ENCODE measurements at regions not wholly inside any gene's neighbourhood (a gene's known extent, or its start where the extent isn't known, plus 50 kb on each side); places are given as distances from the start of the nearest gene placed in this dataset.
A peak's percentile ranks its signal among the peaks of the same experiment; 100 is the strongest.

DNA sequence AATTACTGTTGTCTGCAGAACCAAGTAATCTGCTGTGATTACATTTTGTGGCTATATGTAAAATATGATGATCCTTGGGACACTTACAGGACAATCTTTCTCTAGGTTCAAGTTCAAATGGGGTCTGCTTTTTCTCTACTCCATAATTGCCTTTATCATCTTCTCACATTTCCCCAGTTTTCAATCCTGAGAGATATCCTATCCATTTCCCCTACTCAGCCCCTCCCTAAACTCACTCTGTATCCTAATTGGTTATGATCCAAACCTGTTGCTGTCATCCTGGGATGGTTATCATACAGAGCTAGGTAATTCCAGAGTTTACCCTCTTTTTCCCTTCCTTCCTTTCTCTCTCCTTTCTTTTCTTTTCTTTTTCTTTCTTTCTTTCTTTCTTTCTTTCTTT, 100.5 kb upstream of the ELAC2 start:
- no peaks in the 10 kb centered on the region for H3K9me2 ChIP-seq (replicated peaks; ENCODE audit: low read length)
- DNase-seq, result no peak
- no peaks in the 10 kb centered on the region for H3F3A ChIP-seq (ENCODE audit: low read length, unreplicated experiment)
- ChIA-PET CTCF (no interaction called here), POLR2A (ENCODE audit: unreplicated experiment) (no interaction called here)
- intact Hi-C loops (cut with micrococcal nuclease), result no loop called here
- no peak overlapping the region for H3K4me2 ChIP-seq (ENCODE audit: low read length)
- no peaks in the 10 kb centered on the region for H4K20me1 ChIP-seq (ENCODE audit: low read length)
- H3K9me3 ChIP-seq (ENCODE audit: low read length), result no peaks in the 10 kb centered on the region
- ATAC-seq, result no peak
- no peaks in the 10 kb centered on the region for H3K36me3 ChIP-seq (ENCODE audit: low read depth, low read length)
- H3K4me3 ChIP-seq (ENCODE audit: low read length), result no peak overlapping the region
- H3K9ac ChIP-seq (ENCODE audit: low read length), result no peak overlapping the region
- H2AFZ ChIP-seq (ENCODE audit: low read length), result no peak overlapping the region
- H3K4me1 ChIP-seq (ENCODE audit: insufficient read depth, low read length), result no peaks in the 10 kb centered on the region
- no peaks in the 10 kb centered on the region for H3K79me2 ChIP-seq (ENCODE audit: low read length)
- no peak overlapping the region for H3K27ac ChIP-seq (ENCODE audit: low read length)
- BruUV-seq (replicated peaks), result no TSS peak
- peaks cover 63% of the 10 kb centered on the region for H3K27me3 ChIP-seq (ENCODE audit: low read length)
- TF ChIP-seq EZH2phosphoT487 (IDR thresholded peaks at IDR 0.05; ENCODE audit: borderline replicate concordance, low read length) (no peak), EZH2 (IDR thresholded peaks at IDR 0.05; ENCODE audit: low read length, unreplicated experiment) (no peak), CTCF (conservative IDR thresholded peaks at IDR 0.05; ENCODE audit: low read depth, low read length) (no peak)

DNA sequence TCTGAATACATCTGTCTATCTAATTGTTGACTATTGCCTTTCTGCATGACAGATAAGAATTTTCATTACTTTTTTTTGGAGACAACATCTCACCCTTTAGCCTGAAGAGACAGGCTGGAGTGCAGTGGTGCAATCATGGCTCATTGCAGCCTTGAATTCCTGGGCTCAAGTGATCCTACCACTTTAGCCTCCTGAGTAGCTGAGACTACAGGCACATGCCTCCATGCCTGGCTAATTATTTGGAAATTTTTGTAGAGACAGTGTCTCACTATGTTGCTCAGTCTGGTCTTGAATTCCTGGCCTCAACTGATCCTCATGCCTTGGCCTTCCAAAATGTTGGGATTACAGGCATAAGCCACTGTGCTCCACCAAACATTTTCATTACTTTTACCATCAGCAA, 99.8 kb upstream of the ELAC2 start:
- Histone ChIP-seq H3K9me2 (replicated peaks; ENCODE audit: low read length) (no peaks in the 10 kb centered on the region), H3K4me1 (ENCODE audit: insufficient read depth, low read length) (no peaks in the 10 kb centered on the region), H3K27me3 (ENCODE audit: low read length) (peaks cover 64% of the 10 kb centered on the region), H3K9me3 (ENCODE audit: low read length) (no peaks in the 10 kb centered on the region), H4K20me1 (ENCODE audit: low read length) (no peaks in the 10 kb centered on the region), H3K9ac (ENCODE audit: low read length) (no peak overlapping the region), H3F3A (ENCODE audit: low read length, unreplicated experiment) (no peaks in the 10 kb centered on the region), H3K4me2 (ENCODE audit: low read length) (no peak overlapping the region), H2AFZ (ENCODE audit: low read length) (no peak overlapping the region), H3K4me3 (ENCODE audit: low read length) (no peak overlapping the region), H3K79me2 (ENCODE audit: low read length) (no peaks in the 10 kb centered on the region), H3K27ac (ENCODE audit: low read length) (no peak overlapping the region), H3K36me3 (ENCODE audit: low read depth, low read length) (no peaks in the 10 kb centered on the region)
- intact Hi-C loops (cut with micrococcal nuclease), result no loop called here
- DNase-seq (no peak), ATAC-seq (no peak)
- ChIA-PET CTCF (no interaction called here), POLR2A (ENCODE audit: unreplicated experiment) (no interaction called here)
- BruUV-seq (replicated peaks), result no TSS peak
- no peak for TF ChIP-seq CTCF (conservative IDR thresholded peaks at IDR 0.05; ENCODE audit: low read depth, low read length)
- no peak for TF ChIP-seq EZH2phosphoT487 (IDR thresholded peaks at IDR 0.05; ENCODE audit: borderline replicate concordance, low read length)
- no peak for TF ChIP-seq EZH2 (IDR thresholded peaks at IDR 0.05; ENCODE audit: low read length, unreplicated experiment)

GRCh38 chr17:13114601-13115031, 96.8 kb upstream of the ELAC2 start:
- H3K27ac ChIP-seq (ENCODE audit: low read length), result no peak overlapping the region
- intact Hi-C loops (cut with micrococcal nuclease), result no loop called here
- peak; percentile 71 for DNase-seq
- CTCF ChIA-PET, result no interaction called here
- no peaks in the 10 kb centered on the region for H3K9me3 ChIP-seq (ENCODE audit: low read length)
- BruUV-seq (replicated peaks), result no TSS peak
- H3F3A ChIP-seq (ENCODE audit: low read length, unreplicated experiment), result no peaks in the 10 kb centered on the region
- H3K36me3 ChIP-seq (ENCODE audit: low read depth, low read length), result no peaks in the 10 kb centered on the region
- H3K9me2 ChIP-seq (replicated peaks; ENCODE audit: low read length), result no peaks in the 10 kb centered on the region
- H3K79me2 ChIP-seq (ENCODE audit: low read length), result no peaks in the 10 kb centered on the region
- H3K9ac ChIP-seq (ENCODE audit: low read length), result no peak overlapping the region
- H3K27me3 ChIP-seq (ENCODE audit: low read length), result peaks cover 58% of the 10 kb centered on the region
- ATAC-seq, result no peak
- H2AFZ ChIP-seq (ENCODE audit: low read length), result peak overlapping the region; percentile 43; the same call in 1 of the 2 replicates
- H3K4me2 ChIP-seq (ENCODE audit: low read length), result peak overlapping the region; percentile 44; the same call in 1 of the 2 replicates
- H3K4me3 ChIP-seq (ENCODE audit: low read length), result peak overlapping the region; percentile 16; the same call in 1 of the 2 replicates
- H4K20me1 ChIP-seq (ENCODE audit: low read length), result no peaks in the 10 kb centered on the region
- TF ChIP-seq CTCF (conservative IDR thresholded peaks at IDR 0.05; ENCODE audit: low read depth, low read length) (peak; percentile 91), EZH2 (IDR thresholded peaks at IDR 0.05; ENCODE audit: low read length, unreplicated experiment) (no peak)
- POLR2A ChIA-PET (ENCODE audit: unreplicated experiment), result no interaction called here
- no peaks in the 10 kb centered on the region for H3K4me1 ChIP-seq (ENCODE audit: insufficient read depth, low read length)
